Neuronal stem cell (in vitro differentiated cells): ENCODE measurements at regions not wholly inside any gene's neighbourhood (a gene's known extent, or its start where the extent isn't known, plus 50 kb on each side); places are given as distances from the start of the nearest gene placed in this dataset.

ENCODE experiments used
- DNase-seq: peaks from one replicate; pipeline ENCODE4 v3.0.0-alpha.2; 2013; ENCODE audit warnings: low spot score
- H2AFZ ChIP-seq: one replicate; pipeline ENCODE4 v1.6.1; 2013; ENCODE audit warnings: mild to moderate bottlenecking, low read length, inconsistent platforms
- H2AK5ac ChIP-seq: 2 replicates; pipeline ENCODE4 v1.6.1; 2013; ENCODE audit warnings: low read depth, mild to moderate bottlenecking, inconsistent platforms, low read length, moderate library complexity, mixed read lengths
- H2BK120ac ChIP-seq: 2 replicates; pipeline ENCODE4 v1.6.1; 2013; ENCODE audit warnings: low read depth, mild to moderate bottlenecking, inconsistent platforms, low read length, moderate library complexity, mixed read lengths
- H2BK12ac ChIP-seq: one replicate; pipeline ENCODE4 v1.6.1; 2013; ENCODE audit warnings: low read length, inconsistent platforms
- H2BK15ac ChIP-seq: 2 replicates; pipeline ENCODE4 v1.6.1; 2013; ENCODE audit warnings: mild to moderate bottlenecking, low read length, inconsistent platforms, mixed read lengths
- H2BK5ac ChIP-seq: one replicate; pipeline ENCODE4 v1.6.1; 2013; ENCODE audit warnings: inconsistent platforms, mild to moderate bottlenecking, low read length, moderate library complexity
- H3K14ac ChIP-seq: one replicate; pipeline ENCODE4 v1.6.1; 2013; ENCODE audit warnings: low read length, inconsistent platforms
- H3K18ac ChIP-seq: 2 replicates; pipeline ENCODE4 v1.6.1; 2013; ENCODE audit warnings: low read length, inconsistent platforms
- H3K23ac ChIP-seq: 2 replicates; pipeline ENCODE4 v1.6.1; 2013; ENCODE audit warnings: low read depth, mild to moderate bottlenecking, mixed read lengths, low read length, inconsistent platforms; ENCODE audit not compliant: poor library complexity
- H3K27ac ChIP-seq: replicated peaks from 3 replicates; pipeline ENCODE4 v1.5.1; 2013; ENCODE audit warnings: low read length, inconsistent platforms
- H3K27me3 ChIP-seq, 3 experiments: 2 replicates each; pipeline ENCODE4 v1.6.1; 2013; ENCODE audit warnings: low read length in 3 of 3, mild to moderate bottlenecking in 2 of 3, inconsistent platforms in 1 of 3, low read depth in 1 of 3, mixed read lengths in 1 of 3, moderate library complexity in 1 of 3; ENCODE audit not compliant: control insufficient read depth in 3 of 3, insufficient read depth in 3 of 3
- H3K36me3 ChIP-seq, 2 donors: replicated peaks in 1 of 2; 2 replicates each; pipeline ENCODE4 v1.6.1; 2013; ENCODE audit warnings: low read length in 2 of 2; ENCODE audit not compliant: control insufficient read depth in 2 of 2, insufficient read depth in 2 of 2
- H3K4ac ChIP-seq: 2 replicates; pipeline ENCODE4 v1.6.1; 2013; ENCODE audit warnings: inconsistent platforms, mild to moderate bottlenecking, low read length, moderate library complexity
- H3K4me1 ChIP-seq, 2 donors: 1 replicate in 1 of 2; 2 replicates in 1 of 2; pipeline ENCODE4 v1.6.1; 2013; ENCODE audit warnings: low read length in 2 of 2, low read depth in 1 of 2; ENCODE audit not compliant: control insufficient read depth in 2 of 2, insufficient read depth in 1 of 2
- H3K4me2 ChIP-seq: one replicate; pipeline ENCODE4 v1.6.1; 2013; ENCODE audit warnings: mild to moderate bottlenecking, low read length, inconsistent platforms; ENCODE audit not compliant: insufficient read depth, poor library complexity, severe bottlenecking
- H3K4me3 ChIP-seq, 2 donors: 2 replicates each; pipeline ENCODE4 v1.5.1; 2013; ENCODE audit warnings: low read length in 2 of 2, mild to moderate bottlenecking in 2 of 2, inconsistent platforms in 1 of 2, moderate library complexity in 1 of 2
- H3K79me1 ChIP-seq: one replicate; pipeline ENCODE4 v1.6.1; 2013; ENCODE audit warnings: low read depth, mild to moderate bottlenecking, inconsistent platforms, low read length, moderate library complexity
- H3K9ac ChIP-seq: one replicate; pipeline ENCODE4 v1.6.1; 2013; ENCODE audit warnings: mild to moderate bottlenecking, low read depth, low read length, inconsistent platforms; ENCODE audit not compliant: poor library complexity
- H3K9me3 ChIP-seq, 2 donors: replicated peaks in 1 of 2; 2 replicates each; pipeline versions ENCODE3 to v1.6.1; 2013; ENCODE audit warnings: low read length in 2 of 2, mild to moderate bottlenecking in 2 of 2, inconsistent platforms in 1 of 2, low read depth in 1 of 2, mixed read lengths in 1 of 2, moderate library complexity in 1 of 2; ENCODE audit not compliant: control insufficient read depth in 2 of 2, insufficient read depth in 1 of 2
- H4K8ac ChIP-seq: one replicate; pipeline ENCODE4 v1.6.1; 2013; ENCODE audit warnings: low read depth, mild to moderate bottlenecking, inconsistent platforms, low read length, moderate library complexity
- H4K91ac ChIP-seq: one replicate; pipeline ENCODE4 v1.6.1; 2013; ENCODE audit warnings: low read length, low read depth, mild to moderate bottlenecking, inconsistent platforms; ENCODE audit not compliant: poor library complexity
- WGBS, 2 donors: extraction: QIAGEN DNeasy Blood & Tissue Kit; methylation state at CpG; one replicate each; pipeline ENCODE4 v1.1.7; 2013; ENCODE audit warnings: missing lambda C conversion rate in 2 of 2, mixed read lengths in 1 of 2; ENCODE audit not compliant: insufficient read length in 2 of 2, insufficient replicate concordance in 1 of 2; ENCODE audit errors: extremely low coverage in 2 of 2; 5-methylcytosine and 5-hydroxymethylcytosine counted together

DNA sequence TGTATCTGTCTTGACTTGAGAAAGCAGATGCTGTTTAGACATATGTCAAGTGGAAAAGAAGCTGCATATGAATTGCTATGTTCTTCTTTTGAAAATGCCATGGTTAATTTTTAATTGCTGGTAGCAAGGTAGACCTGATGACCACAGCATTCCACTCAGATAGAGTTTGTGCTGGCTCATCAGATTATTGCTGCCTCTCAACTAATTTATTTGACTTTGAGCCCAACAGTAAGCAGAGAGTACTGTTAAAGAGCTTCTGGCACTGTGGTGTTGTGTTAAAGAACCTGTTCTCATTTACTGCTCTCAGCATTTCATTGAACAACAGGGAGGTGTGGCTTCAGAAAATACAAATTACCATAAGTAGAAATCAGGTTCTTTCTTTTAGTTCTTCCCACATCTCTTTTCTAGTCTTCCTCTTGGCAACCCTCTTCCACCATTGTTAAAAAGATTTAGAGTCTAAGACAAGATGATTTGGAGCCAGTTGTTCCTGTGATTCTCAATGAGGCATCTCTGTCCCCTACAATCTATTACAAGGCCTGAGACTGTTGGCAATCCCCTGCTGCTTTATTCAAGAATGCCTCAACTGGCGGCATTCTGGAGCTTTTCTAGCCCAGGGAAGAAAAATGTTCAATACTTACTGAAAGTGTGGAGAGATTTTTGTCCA is 967.6 kb upstream of the GJE1 start:
- no CpG with 5 or more reads among the region's 1 CpG for WGBS, 2 donors
- Histone ChIP-seq H2BK15ac (no peak overlapping the region), H3K4me1 (peaks cover 0 to 2% of the 10 kb centered on the region in 2 donors)

DNA sequence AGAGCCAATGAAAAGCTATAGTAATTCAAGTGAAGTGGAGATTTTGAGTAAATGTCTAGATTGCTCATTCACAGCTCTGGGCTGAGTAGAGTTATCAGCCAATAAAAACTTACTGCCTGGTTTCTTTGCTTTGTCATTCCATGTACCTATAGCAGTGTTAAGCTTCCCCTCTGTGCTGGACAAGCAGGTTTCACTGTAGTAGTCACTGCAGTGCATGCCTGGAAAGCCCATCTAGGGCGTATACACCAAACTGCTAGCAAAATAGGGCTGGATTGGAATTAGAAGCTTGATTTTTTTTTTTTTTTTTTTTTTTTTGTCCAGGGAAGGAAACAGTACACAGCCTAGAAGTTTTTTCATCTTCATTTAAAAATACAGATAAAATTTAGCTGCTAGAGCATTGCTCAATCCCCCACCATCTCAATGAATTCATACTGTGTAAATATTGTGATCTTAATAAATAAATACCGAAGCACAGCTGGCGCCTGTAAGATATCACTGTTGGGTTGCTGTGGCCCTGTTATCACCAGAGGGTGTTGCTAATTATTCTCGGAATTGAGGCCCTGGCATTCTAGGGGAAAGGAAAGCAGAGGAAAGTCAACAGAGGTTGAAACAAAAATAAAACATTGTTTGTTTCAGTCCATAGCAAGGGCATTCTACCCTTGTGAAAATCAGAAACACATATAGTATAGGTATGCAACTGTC is 968.5 kb upstream of the GJE1 start:
- Histone ChIP-seq H2AFZ (no peak overlapping the region), H3K18ac (no peak overlapping the region), H4K8ac (no peak overlapping the region), H3K4me1 (peaks cover 0 to 2% of the 10 kb centered on the region in 2 donors), H2BK120ac (no peak overlapping the region), H3K4ac (no peak overlapping the region), H3K4me3 (no peak overlapping the region), H3K36me3 (no peaks in the 10 kb centered on the region), H3K27ac (no peak overlapping the region), H2BK15ac (no peak overlapping the region), H2BK5ac (no peak overlapping the region), H3K9me3 (no peaks in the 10 kb centered on the region), H3K27me3 (no peaks in the 10 kb centered on the region), H2AK5ac (no peak overlapping the region), H4K91ac (no peak overlapping the region), H3K79me1 (no peaks in the 10 kb centered on the region), H3K4me2 (no peak overlapping the region), H3K9ac (no peak overlapping the region), H2BK12ac (no peak overlapping the region), H3K14ac (no peak overlapping the region), H3K23ac (no peak overlapping the region)
- no peak for DNase-seq
- no CpG with 5 or more reads among the region's 4 CpGs for WGBS, 2 donors

More for the DNA sequence above, 967.6 kb upstream of the GJE1 start:
- Histone ChIP-seq H3K4ac (no peak overlapping the region), H3K27me3 (no peaks in the 10 kb centered on the region), H3K9me3 (no peaks in the 10 kb centered on the region), H3K23ac (no peak overlapping the region), H3K9ac (no peak overlapping the region), H4K8ac (no peak overlapping the region), H3K4me3 (no peak overlapping the region), H2AFZ (peak overlapping the region; percentile 46), H2BK5ac (no peak overlapping the region), H2AK5ac (no peak overlapping the region), H3K14ac (no peak overlapping the region), H3K36me3 (no peaks in the 10 kb centered on the region), H3K18ac (no peak overlapping the region), H4K91ac (no peak overlapping the region), H3K79me1 (no peaks in the 10 kb centered on the region), H3K4me2 (no peak overlapping the region), H2BK12ac (no peak overlapping the region), H2BK120ac (no peak overlapping the region), H3K27ac (no peak overlapping the region)
- DNase-seq, result no peak

GRCh38 chr6:141163107-141163506 is 969.6 kb upstream of the GJE1 start:
- Histone ChIP-seq H3K23ac (no peak overlapping the region), H2BK120ac (no peak overlapping the region), H3K4me2 (no peak overlapping the region), H2AK5ac (no peak overlapping the region), H3K4ac (no peak overlapping the region), H4K91ac (no peak overlapping the region), H2BK12ac (no peak overlapping the region), H2BK5ac (no peak overlapping the region), H3K27ac (no peak overlapping the region), H3K79me1 (no peaks in the 10 kb centered on the region), H2AFZ (no peak overlapping the region), H3K14ac (no peak overlapping the region), H3K9me3 (no peaks in the 10 kb centered on the region), H3K27me3 (no peaks in the 10 kb centered on the region), H2BK15ac (no peak overlapping the region), H3K18ac (no peak overlapping the region), H3K9ac (no peak overlapping the region), H3K4me1 (peaks cover 0 to 2% of the 10 kb centered on the region in 2 donors), H3K4me3 (no peak overlapping the region), H3K36me3 (no peaks in the 10 kb centered on the region), H4K8ac (no peak overlapping the region)
- no peak for DNase-seq

GRCh38 chr6:141158740-141159139 is 974.0 kb upstream of the GJE1 start:
- Histone ChIP-seq H3K14ac (no peak overlapping the region), H2BK12ac (no peak overlapping the region), H3K36me3 (no peaks in the 10 kb centered on the region), H2AK5ac (no peak overlapping the region), H3K9ac (no peak overlapping the region), H3K4me2 (no peak overlapping the region), H3K79me1 (no peaks in the 10 kb centered on the region), H2BK120ac (no peak overlapping the region), H3K18ac (no peak overlapping the region), H2AFZ (peak overlapping the region; percentile 53), H3K4me1 (no peaks in the 10 kb centered on the region), H3K4ac (no peak overlapping the region), H4K8ac (no peak overlapping the region), H2BK5ac (no peak overlapping the region), H3K23ac (no peak overlapping the region), H3K27ac (no peak overlapping the region), H2BK15ac (no peak overlapping the region), H4K91ac (no peak overlapping the region), H3K27me3 (no peaks in the 10 kb centered on the region), H3K4me3 (no peak overlapping the region), H3K9me3 (no peaks in the 10 kb centered on the region)
- no peak for DNase-seq
- WGBS, 2 donors, result no CpG with 5 or more reads among the region's 1 CpG
